GM23248 (cell line): ENCODE measurements at regions not wholly inside any gene's neighbourhood (a gene's known extent, or its start where the extent isn't known, plus 50 kb on each side); places are given as distances from the start of the nearest gene placed in this dataset.

Experiments
- DNase-seq: peaks from one replicate; pipeline ENCODE4 v3.0.0-alpha.2; 2015
- H2AFZ ChIP-seq: fragments of 200-600 bp; sonication (generic); 2 replicates; pipeline ENCODE4 v1.6.1; 2016; ENCODE audit warnings: antibody characterized with exemption
- H3F3A ChIP-seq: fragments of 200-600 bp; sonication (generic); 2 replicates; pipeline ENCODE4 v1.6.1; 2016; ENCODE audit warnings: mild to moderate bottlenecking, antibody characterized with exemption, mixed run types; ENCODE audit not compliant: insufficient read depth
- H3K27ac ChIP-seq: fragments of 200-600 bp; sonication (generic); 2 replicates; pipeline ENCODE4 v1.5.1; 2016; ENCODE audit warnings: mild to moderate bottlenecking
- H3K27me3 ChIP-seq: fragments of 200-600 bp; sonication (generic); replicated peaks from 2 replicates; pipeline ENCODE4 v1.6.1; 2016; ENCODE audit warnings: mild to moderate bottlenecking; ENCODE audit not compliant: insufficient read depth
- H3K36me3 ChIP-seq: fragments of 200-600 bp; sonication (generic); 2 replicates; pipeline ENCODE4 v1.6.1; 2016; ENCODE audit warnings: low read depth, mild to moderate bottlenecking
- H3K4me1 ChIP-seq: fragments of 200-600 bp; sonication (generic); 2 replicates; pipeline ENCODE4 v1.6.1; 2016; ENCODE audit warnings: mild to moderate bottlenecking; ENCODE audit not compliant: insufficient read depth
- H3K4me2 ChIP-seq: fragments of 200-600 bp; sonication (generic); one replicate; pipeline ENCODE4 v1.6.1; 2016; ENCODE audit warnings: mild to moderate bottlenecking; ENCODE audit not compliant: unreplicated experiment
- H3K4me3 ChIP-seq: fragments of 200-600 bp; sonication (generic); 2 replicates; pipeline ENCODE4 v1.5.1; 2016; ENCODE audit warnings: mild to moderate bottlenecking
- H3K79me2 ChIP-seq: fragments of 200-600 bp; sonication (generic); 2 replicates; pipeline ENCODE4 v1.6.1; 2016; ENCODE audit warnings: mild to moderate bottlenecking; ENCODE audit not compliant: insufficient read depth
- H3K9ac ChIP-seq: fragments of 200-600 bp; sonication (generic); 2 replicates; pipeline ENCODE4 v1.6.1; 2016; ENCODE audit warnings: mild to moderate bottlenecking
- H3K9me2 ChIP-seq: fragments of 200-600 bp; sonication (generic); 2 replicates; pipeline ENCODE4 v1.6.1; 2016; ENCODE audit warnings: mixed run types, mild to moderate bottlenecking, moderate library complexity; ENCODE audit not compliant: insufficient read depth
- H3K9me3 ChIP-seq: fragments of 200-600 bp; sonication (generic); one replicate; pipeline ENCODE4 v1.6.1; 2017; ENCODE audit warnings: low read depth
- H4K20me1 ChIP-seq: fragments of 200-600 bp; sonication (generic); 2 replicates; pipeline ENCODE4 v1.6.0; 2016; ENCODE audit not compliant: insufficient read depth
- EZH2 ChIP-seq: fragments of 200-600 bp; sonication (generic); IDR thresholded peaks from 2 replicates; pipeline ENCODE4 v1.6.1; 2018; ENCODE audit warnings: antibody characterized with exemption, mild to moderate bottlenecking; ENCODE audit not compliant: insufficient read depth, poor library complexity, severe bottlenecking
- EZH2phosphoT487 ChIP-seq: fragments of 200-600 bp; sonication (generic); IDR thresholded peaks from 2 replicates; pipeline ENCODE4 v1.6.1; 2018; ENCODE audit warnings: antibody characterized with exemption, moderate library complexity, mild to moderate bottlenecking, low read depth; ENCODE audit not compliant: insufficient read depth
- WGBS, 2 experiments: methylation state at CpG; one replicate each; pipeline ENCODE4 v1.1.6; 2015 to 2017; ENCODE audit warnings: low lambda C conversion rate in 2 of 2, low coverage in 1 of 2; ENCODE audit errors: missing lambda C conversion rate in 2 of 2; 5-methylcytosine and 5-hydroxymethylcytosine counted together
- in situ Hi-C: fragments of 300-500 bp; cut with MboI; formaldehyde crosslinking; loops from 2 replicates; pipeline ENCODE4 v1.15.0; 2020

DNA sequence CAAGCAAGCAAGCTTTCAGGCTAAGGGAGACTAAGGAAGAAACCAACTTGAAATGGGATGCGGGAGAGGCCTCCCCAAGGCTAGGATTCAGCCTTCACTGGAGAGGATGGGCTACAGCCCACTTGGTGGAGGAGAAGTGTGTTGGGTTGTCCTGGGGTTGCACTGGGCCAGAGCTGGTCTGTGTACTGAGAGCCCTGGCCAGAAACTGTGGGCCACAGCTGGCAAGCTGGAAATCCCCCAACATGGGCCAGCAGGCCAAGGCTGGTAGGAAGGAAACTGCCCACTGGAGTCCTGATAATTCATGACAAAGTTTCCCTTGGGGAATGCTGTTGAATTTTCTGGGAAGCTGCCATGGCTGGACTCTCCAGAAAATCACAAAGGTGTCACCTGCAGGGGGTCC is 188.0 kb upstream of the S100G start:
- no peak overlapping the region for H2AFZ ChIP-seq
- no peaks in the 10 kb centered on the region for H3K9me3 ChIP-seq
- H4K20me1 ChIP-seq = no peaks in the 10 kb centered on the region
- no peak overlapping the region for H3K9ac ChIP-seq
- peaks cover 17% of the 10 kb centered on the region for H3K4me1 ChIP-seq
- H3K27ac ChIP-seq = no peak overlapping the region
- WGBS, 2 experiments = 75% methylated on average over 1 of the region's 1 CpG; no CpG with 5 or more reads in 1 of the 2 experiments
- H3K79me2 ChIP-seq = no peaks in the 10 kb centered on the region
- H3K36me3 ChIP-seq = no peaks in the 10 kb centered on the region
- no peak for DNase-seq
- no peak overlapping the region for H3K4me2 ChIP-seq
- H3K9me2 ChIP-seq = no peaks in the 10 kb centered on the region
- TF ChIP-seq EZH2 (no peak), EZH2phosphoT487 (no peak)
- no peaks in the 10 kb centered on the region for H3K27me3 ChIP-seq
- H3F3A ChIP-seq = peaks cover 5% of the 10 kb centered on the region; the same call in 1 of the 2 replicates
- no peak overlapping the region for H3K4me3 ChIP-seq
- in situ Hi-C loops = no loop called here

DNA sequence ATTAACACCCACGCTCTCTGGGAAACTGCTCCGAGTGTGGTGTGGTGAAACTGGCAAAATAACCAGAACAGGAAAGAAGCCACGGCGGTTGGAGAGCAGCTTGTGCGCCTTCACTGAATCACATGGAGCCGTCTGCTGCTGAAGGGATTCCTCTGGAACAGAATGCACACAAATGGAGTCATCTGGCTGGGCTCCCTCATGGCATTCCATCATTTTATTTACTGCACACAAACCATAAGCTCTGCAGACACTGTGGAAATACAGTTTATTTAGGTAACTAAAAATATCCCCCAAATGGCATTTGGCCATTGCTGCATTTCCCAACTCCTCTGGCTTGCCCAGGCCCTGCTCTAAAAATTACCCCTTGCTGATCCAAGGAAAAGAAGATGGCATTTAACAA is 187.0 kb upstream of the S100G start:
- H3K4me3 ChIP-seq = peak overlapping the region; percentile 24; the same call in 1 of the 2 replicates
- no peak for TF ChIP-seq EZH2
- TF ChIP-seq EZH2phosphoT487 = no peak
- no peaks in the 10 kb centered on the region for H3K79me2 ChIP-seq
- peaks cover 5% of the 10 kb centered on the region; the same call in 1 of the 2 replicates for H3F3A ChIP-seq
- H3K36me3 ChIP-seq = no peaks in the 10 kb centered on the region
- in situ Hi-C loops = no loop called here
- no peaks in the 10 kb centered on the region for H3K9me3 ChIP-seq
- no peaks in the 10 kb centered on the region for H3K9me2 ChIP-seq
- H2AFZ ChIP-seq = no peak overlapping the region
- H4K20me1 ChIP-seq = no peaks in the 10 kb centered on the region
- H3K27me3 ChIP-seq = no peaks in the 10 kb centered on the region
- peaks cover 17% of the 10 kb centered on the region for H3K4me1 ChIP-seq
- H3K4me2 ChIP-seq = peak overlapping the region; percentile 54
- peak overlapping the region; percentile 47 for H3K27ac ChIP-seq
- peak overlapping the region; percentile 1; the same call in 1 of the 2 replicates for H3K9ac ChIP-seq
- peak; percentile 86 for DNase-seq
- 0 to 3% methylated on average over 6 of the region's 6 CpGs for WGBS, 2 experiments

DNA sequence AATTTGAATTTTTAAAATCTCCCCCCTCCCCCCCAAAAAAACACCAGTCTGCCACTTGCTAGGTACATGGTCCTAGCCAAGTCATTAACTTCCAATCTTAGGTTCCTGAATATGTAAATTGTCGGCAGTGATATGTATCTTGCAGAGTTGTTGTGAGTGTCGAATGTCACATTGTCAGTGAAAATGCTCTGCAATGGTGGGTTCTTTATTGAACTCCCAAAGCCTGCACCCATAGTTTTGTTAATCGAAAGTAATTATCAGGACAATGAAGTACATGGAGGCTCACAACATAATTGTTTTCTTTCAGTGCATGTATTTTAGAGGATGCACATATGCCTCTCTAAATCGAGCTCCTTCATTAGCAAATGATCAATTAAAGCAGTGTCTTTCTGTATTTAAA is 185.6 kb upstream of the S100G start:
- Histone ChIP-seq H3F3A (peaks cover 5% of the 10 kb centered on the region; the same call in 1 of the 2 replicates), H3K36me3 (no peaks in the 10 kb centered on the region), H3K9me2 (no peaks in the 10 kb centered on the region), H3K4me3 (no peak overlapping the region), H2AFZ (no peak overlapping the region), H3K27me3 (no peaks in the 10 kb centered on the region), H3K9me3 (no peaks in the 10 kb centered on the region), H3K27ac (no peak overlapping the region), H3K79me2 (no peaks in the 10 kb centered on the region), H3K4me1 (peaks cover 17% of the 10 kb centered on the region), H3K4me2 (no peak overlapping the region), H4K20me1 (no peaks in the 10 kb centered on the region), H3K9ac (no peak overlapping the region)
- no peak for TF ChIP-seq EZH2phosphoT487
- TF ChIP-seq EZH2 = no peak
- in situ Hi-C loops = no loop called here
- DNase-seq = no peak
- 99 to 100% methylated on average over 4 of the region's 4 CpGs for WGBS, 2 experiments

DNA sequence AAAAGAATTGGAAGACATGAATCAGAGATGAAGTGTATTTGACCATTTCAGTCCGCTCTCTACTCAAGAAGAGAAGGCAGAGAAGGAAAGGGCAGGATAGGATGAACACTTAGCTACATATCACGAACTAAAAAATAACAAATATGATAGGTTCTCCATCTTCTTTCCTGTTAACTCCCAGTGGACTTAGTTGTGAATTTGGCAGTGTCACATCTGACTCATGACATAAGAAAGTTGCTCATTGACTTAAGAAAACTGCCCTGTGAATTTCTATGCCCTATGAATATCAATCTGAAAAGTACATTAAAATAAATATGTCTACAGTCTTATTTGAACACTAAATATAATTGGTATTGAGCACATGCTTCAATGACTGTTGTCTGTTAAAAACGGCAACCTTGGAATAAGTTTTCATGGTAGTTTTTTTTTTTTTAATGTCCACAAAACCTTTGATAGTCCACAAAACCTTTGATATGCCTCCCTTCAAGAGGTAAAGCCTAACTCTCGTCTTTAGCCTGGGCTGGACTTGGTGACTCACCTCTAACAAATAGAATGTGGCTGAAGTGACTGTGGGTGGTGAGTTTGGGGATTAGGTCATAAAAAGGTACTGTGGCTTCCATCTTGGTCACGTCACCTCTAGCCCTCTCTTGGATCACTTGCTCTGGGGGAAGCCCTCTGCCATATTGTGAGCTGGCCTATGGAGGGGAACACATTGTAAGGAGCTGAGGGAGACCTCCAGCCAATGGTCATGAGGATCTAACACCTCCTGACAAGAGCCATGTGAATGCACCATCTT is 184.7 kb upstream of the S100G start:
- Histone ChIP-seq H3F3A (peaks cover 5% of the 10 kb centered on the region; the same call in 1 of the 2 replicates), H3K36me3 (no peaks in the 10 kb centered on the region), H3K79me2 (no peaks in the 10 kb centered on the region), H3K9me2 (no peaks in the 10 kb centered on the region), H3K27ac (no peak overlapping the region), H4K20me1 (no peaks in the 10 kb centered on the region), H3K9me3 (no peaks in the 10 kb centered on the region), H3K27me3 (no peaks in the 10 kb centered on the region), H3K4me2 (no peak overlapping the region), H3K4me1 (peaks cover 17% of the 10 kb centered on the region), H2AFZ (no peak overlapping the region), H3K4me3 (no peak overlapping the region), H3K9ac (no peak overlapping the region)
- no peak for TF ChIP-seq EZH2phosphoT487
- TF ChIP-seq EZH2 = no peak
- 66% methylated on average over 4 to 5 of the region's 5 CpGs for WGBS, 2 experiments
- in situ Hi-C loops = no loop called here
- peak; percentile 67 for DNase-seq
